ENCODE measurements at regions not wholly inside any gene's neighbourhood (a gene's known extent, or its start where the extent isn't known, plus 50 kb on each side); places are given as distances from the start of the nearest gene placed in this dataset.

DNA sequence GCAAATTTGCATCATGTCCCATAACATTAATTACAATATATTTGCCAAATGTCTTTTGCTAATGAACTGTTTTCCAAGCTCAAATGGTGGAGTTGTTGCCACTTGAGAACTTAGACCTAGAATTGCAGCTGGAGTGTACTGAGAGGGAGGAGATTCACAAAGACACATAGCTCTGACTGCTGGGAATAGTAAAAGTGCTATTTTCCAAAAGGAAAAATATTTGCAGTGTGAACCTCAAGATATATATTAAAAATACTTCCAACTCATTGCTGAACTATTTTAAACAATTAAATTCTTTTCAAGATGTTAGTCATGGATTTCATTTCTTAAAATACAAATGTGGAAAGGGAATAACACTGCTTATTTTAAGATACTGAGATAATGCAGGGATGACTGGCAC, 666.8 kb upstream of the ARPP21 start:
- no peaks in the 10 kb centered on the region for H3K27me3 Mint-ChIP-seq
- TF ChIP-seq, protein P1, sequence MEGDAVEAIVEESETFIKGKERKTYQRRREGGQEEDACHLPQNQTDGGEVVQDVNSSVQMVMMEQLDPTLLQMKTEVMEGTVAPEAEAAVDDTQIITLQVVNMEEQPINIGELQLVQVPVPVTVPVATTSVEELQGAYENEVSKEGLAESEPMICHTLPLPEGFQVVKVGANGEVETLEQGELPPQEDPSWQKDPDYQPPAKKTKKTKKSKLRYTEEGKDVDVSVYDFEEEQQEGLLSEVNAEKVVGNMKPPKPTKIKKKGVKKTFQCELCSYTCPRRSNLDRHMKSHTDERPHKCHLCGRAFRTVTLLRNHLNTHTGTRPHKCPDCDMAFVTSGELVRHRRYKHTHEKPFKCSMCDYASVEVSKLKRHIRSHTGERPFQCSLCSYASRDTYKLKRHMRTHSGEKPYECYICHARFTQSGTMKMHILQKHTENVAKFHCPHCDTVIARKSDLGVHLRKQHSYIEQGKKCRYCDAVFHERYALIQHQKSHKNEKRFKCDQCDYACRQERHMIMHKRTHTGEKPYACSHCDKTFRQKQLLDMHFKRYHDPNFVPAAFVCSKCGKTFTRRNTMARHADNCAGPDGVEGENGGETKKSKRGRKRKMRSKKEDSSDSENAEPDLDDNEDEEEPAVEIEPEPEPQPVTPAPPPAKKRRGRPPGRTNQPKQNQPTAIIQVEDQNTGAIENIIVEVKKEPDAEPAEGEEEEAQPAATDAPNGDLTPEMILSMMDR (IDR thresholded peaks at IDR 0.05; ENCODE audit: unreplicated experiment) = no peak
- no peaks in the 10 kb centered on the region for H3K4me1 Mint-ChIP-seq (ENCODE audit: low read depth)
- H3K4me3 Mint-ChIP-seq (ENCODE audit: low read depth) = no peak overlapping the region
- no peaks in the 10 kb centered on the region for H3K36me3 Mint-ChIP-seq (ENCODE audit: insufficient read depth)
- H3K27ac Mint-ChIP-seq = no peak overlapping the region
- DNase-seq (ENCODE audit: low spot score, unreplicated experiment) = no peak
- peaks cover 12% of the 10 kb centered on the region for H3K9me3 Mint-ChIP-seq (ENCODE audit: low read depth)

DNA sequence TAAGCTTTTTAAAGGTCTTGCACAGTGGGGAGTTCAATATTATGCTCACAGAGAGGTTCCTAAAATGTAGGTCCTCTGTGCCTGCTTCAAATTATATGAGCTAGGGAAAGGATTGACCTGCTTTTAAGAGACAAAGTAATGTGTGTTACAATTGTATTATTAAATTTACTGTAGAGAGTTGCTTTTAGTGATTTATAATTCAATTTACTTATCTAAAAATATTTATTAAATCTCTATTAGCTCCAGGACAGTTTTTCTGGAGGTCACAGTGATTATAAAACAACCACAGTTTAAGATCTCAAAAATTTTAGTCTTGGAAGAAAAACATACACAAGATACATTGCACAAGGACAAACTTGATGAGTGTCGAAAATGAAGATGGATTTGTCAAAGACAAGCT, 665.7 kb upstream of the ARPP21 start:
- Mint-ChIP-seq H3K36me3 (ENCODE audit: insufficient read depth) (no peaks in the 10 kb centered on the region), H3K9me3 (ENCODE audit: low read depth) (peaks cover 23% of the 10 kb centered on the region), H3K27ac (no peak overlapping the region), H3K4me3 (ENCODE audit: low read depth) (no peak overlapping the region), H3K27me3 (no peaks in the 10 kb centered on the region), H3K4me1 (ENCODE audit: low read depth) (no peaks in the 10 kb centered on the region)
- TF ChIP-seq, protein P1 (IDR thresholded peaks at IDR 0.05; ENCODE audit: unreplicated experiment) = no peak
- no peak for DNase-seq (ENCODE audit: low spot score, unreplicated experiment)

DNA sequence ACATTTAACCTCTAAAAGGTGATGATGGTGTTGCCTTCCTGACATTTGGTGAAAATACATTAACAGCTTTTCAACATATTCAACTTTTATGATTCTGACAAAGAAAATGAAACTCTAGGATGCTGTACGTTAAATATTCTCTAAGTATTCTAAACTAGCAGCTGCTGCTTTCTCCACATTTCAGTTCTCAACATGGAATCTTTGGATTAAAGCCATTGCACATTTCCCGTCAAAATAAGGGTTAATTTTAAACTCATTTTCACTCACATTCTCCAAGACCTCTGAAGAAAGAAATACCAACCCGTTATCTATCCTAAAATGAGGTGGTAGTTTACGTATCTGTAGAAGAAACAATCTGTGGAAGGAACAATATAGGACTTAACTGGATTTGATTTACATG, 655.7 kb upstream of the ARPP21 start:
- H3K27me3 Mint-ChIP-seq = no peaks in the 10 kb centered on the region
- TF ChIP-seq, protein P1 (IDR thresholded peaks at IDR 0.05; ENCODE audit: unreplicated experiment) = no peak
- H3K4me1 Mint-ChIP-seq (ENCODE audit: low read depth) = peaks cover 4% of the 10 kb centered on the region
- no peaks in the 10 kb centered on the region for H3K36me3 Mint-ChIP-seq (ENCODE audit: insufficient read depth)
- H3K27ac Mint-ChIP-seq = peak overlapping the region; percentile 33
- no peak overlapping the region for H3K4me3 Mint-ChIP-seq (ENCODE audit: low read depth)
- DNase-seq (ENCODE audit: low spot score, unreplicated experiment) = no peak
- H3K9me3 Mint-ChIP-seq (ENCODE audit: low read depth) = peaks cover 3% of the 10 kb centered on the region

DNA sequence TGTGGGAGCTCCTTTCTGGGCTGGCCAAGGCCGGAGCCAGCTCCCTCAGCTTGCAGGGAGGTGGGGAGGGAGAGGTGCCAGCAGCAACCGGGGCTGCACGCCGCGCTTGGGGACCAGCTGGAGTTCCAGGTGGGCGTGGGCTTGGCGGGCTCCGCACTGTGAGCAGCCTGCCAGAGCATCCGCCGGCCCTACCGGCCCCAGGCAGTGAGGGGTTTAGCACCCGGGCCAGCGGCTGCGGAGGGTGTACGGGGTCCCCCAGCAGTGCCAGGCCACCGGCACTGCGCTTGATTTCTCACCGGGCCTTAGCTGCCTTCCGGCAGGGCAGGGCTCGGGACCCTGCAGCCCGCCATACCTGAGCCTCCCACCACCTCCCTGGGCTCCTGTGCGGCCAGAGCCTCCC, 651.0 kb upstream of the ARPP21 start:
- Mint-ChIP-seq H3K4me1 (ENCODE audit: low read depth) (peaks cover 4% of the 10 kb centered on the region), H3K4me3 (ENCODE audit: low read depth) (no peak overlapping the region), H3K36me3 (ENCODE audit: insufficient read depth) (no peaks in the 10 kb centered on the region), H3K27ac (no peak overlapping the region), H3K9me3 (ENCODE audit: low read depth) (peaks cover 11% of the 10 kb centered on the region), H3K27me3 (no peaks in the 10 kb centered on the region)
- TF ChIP-seq, protein P1 (IDR thresholded peaks at IDR 0.05; ENCODE audit: unreplicated experiment) = no peak
- DNase-seq (ENCODE audit: low spot score, unreplicated experiment) = no peak

DNA sequence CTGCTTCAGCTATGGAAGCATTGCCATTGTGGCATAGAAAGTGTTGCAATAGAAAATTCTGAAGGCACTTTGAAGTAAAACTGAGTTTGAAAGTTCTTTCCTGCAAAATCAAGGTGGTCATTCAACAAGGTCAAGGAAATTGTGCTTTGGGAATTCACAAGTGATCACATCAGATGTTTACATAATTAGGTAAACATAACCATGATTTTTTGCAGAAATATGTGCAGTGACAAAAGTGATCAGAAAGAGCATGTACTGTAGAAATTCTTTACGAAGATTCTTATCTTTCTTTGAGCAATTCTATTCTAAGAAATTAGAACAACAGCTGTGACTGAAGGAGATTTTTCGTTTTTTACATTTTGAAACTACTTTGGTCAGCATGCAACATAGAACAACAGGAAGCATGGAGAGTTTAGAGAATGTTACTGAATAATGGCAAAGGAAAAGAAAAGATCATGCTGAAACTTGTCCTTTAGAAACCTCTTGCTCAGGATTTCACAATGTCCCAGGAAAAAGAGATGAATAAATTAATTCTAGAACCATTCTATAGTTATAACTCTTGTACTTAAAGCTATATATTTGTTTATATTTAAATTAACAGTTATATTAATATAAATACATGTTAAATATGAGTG, 643.4 kb upstream of the ARPP21 start:
- H3K36me3 Mint-ChIP-seq (ENCODE audit: insufficient read depth) = no peaks in the 10 kb centered on the region
- H3K4me1 Mint-ChIP-seq (ENCODE audit: low read depth) = peaks cover 9% of the 10 kb centered on the region
- no peaks in the 10 kb centered on the region for H3K27me3 Mint-ChIP-seq
- H3K9me3 Mint-ChIP-seq (ENCODE audit: low read depth) = peaks cover 1% of the 10 kb centered on the region
- TF ChIP-seq, protein P1 (IDR thresholded peaks at IDR 0.05; ENCODE audit: unreplicated experiment) = no peak
- no peak for DNase-seq (ENCODE audit: low spot score, unreplicated experiment)
- H3K4me3 Mint-ChIP-seq (ENCODE audit: low read depth) = no peak overlapping the region
- no peak overlapping the region for H3K27ac Mint-ChIP-seq
